ENCODE measurements at regions not wholly inside any gene's neighbourhood (a gene's known extent, or its start where the extent isn't known, plus 50 kb on each side); places are given as distances from the start of the nearest gene placed in this dataset.
"Not testable (repeated sequence)": the region's sequence is repeated elsewhere in the genome, so short reads cannot be mapped to it uniquely, and the experiment has no call there.

GRCh38 chr13:62115831-62116230, 700.2 kb upstream of the PCDH20 start:
- H3K4me3 ChIP-seq (ENCODE audit: low read length), result no peak overlapping the region
- H3K27me3 ChIP-seq (ENCODE audit: control insufficient read depth, insufficient read depth), result no peaks in the 10 kb centered on the region
- 71% methylated on average over 4 of the region's 4 CpGs for WGBS
- no peaks in the 10 kb centered on the region for H3K4me1 ChIP-seq (ENCODE audit: control insufficient read depth, insufficient read depth, low read length)
- H3K9me3 ChIP-seq (ENCODE audit: control insufficient read depth, low read length), result no peaks in the 10 kb centered on the region
- H3K27ac ChIP-seq (ENCODE audit: low read length), result no peak overlapping the region
- intact Hi-C loops (cut with DNase I), result no loop called here
- DNase-seq, result no peak
- no peak for ATAC-seq

- 53% methylated on average over 3 of the region's 3 CpGs for WGBS
- no peak for ATAC-seq
Observed at GRCh38 chr13:62113179-62113578, 697.5 kb upstream of the PCDH20 start.

GRCh38 chr13:62110079-62110478, 694.4 kb upstream of the PCDH20 start:
- no peaks in the 10 kb centered on the region for H3K27me3 ChIP-seq (ENCODE audit: control insufficient read depth, insufficient read depth)

More at GRCh38 chr13:62113179-62113578, 697.5 kb upstream of the PCDH20 start:
- no peak overlapping the region for H3K27ac ChIP-seq (ENCODE audit: low read length)
- no peak for DNase-seq
- intact Hi-C loops (cut with DNase I), result no loop called here
- no peaks in the 10 kb centered on the region for H3K27me3 ChIP-seq (ENCODE audit: control insufficient read depth, insufficient read depth)
- H3K4me3 ChIP-seq (ENCODE audit: low read length), result no peak overlapping the region
- H3K9me3 ChIP-seq (ENCODE audit: control insufficient read depth, low read length), result no peaks in the 10 kb centered on the region
- H3K4me1 ChIP-seq (ENCODE audit: control insufficient read depth, insufficient read depth, low read length), result no peaks in the 10 kb centered on the region

GRCh38 chr13:62104136-62104535, 688.5 kb upstream of the PCDH20 start:
- H3K27ac ChIP-seq (ENCODE audit: low read length); intact Hi-C loops (cut with DNase I); ATAC-seq; H3K27me3 ChIP-seq (ENCODE audit: control insufficient read depth, insufficient read depth); H3K4me1 ChIP-seq (ENCODE audit: control insufficient read depth, insufficient read depth, low read length); H3K9me3 ChIP-seq (ENCODE audit: control insufficient read depth, low read length); DNase-seq; H3K4me3 ChIP-seq (ENCODE audit: low read length): not testable (repeated sequence)
- 88% methylated on average over 7 of the region's 7 CpGs for WGBS

More at GRCh38 chr13:62110079-62110478, 694.4 kb upstream of the PCDH20 start:
- 76% methylated on average over 4 of the region's 4 CpGs for WGBS
- ATAC-seq (no peak), DNase-seq (no peak)
- Histone ChIP-seq H3K4me1 (ENCODE audit: control insufficient read depth, insufficient read depth, low read length) (no peaks in the 10 kb centered on the region), H3K27ac (ENCODE audit: low read length) (no peak overlapping the region), H3K9me3 (ENCODE audit: control insufficient read depth, low read length) (no peaks in the 10 kb centered on the region), H3K4me3 (ENCODE audit: low read length) (no peak overlapping the region)
- intact Hi-C loops (cut with DNase I), result no loop called here

GRCh38 chr13:62096652-62097051, 681.0 kb upstream of the PCDH20 start:
- intact Hi-C loops (cut with DNase I), result no loop called here
- no peaks in the 10 kb centered on the region for H3K4me1 ChIP-seq (ENCODE audit: control insufficient read depth, insufficient read depth, low read length)
- no peak overlapping the region for H3K4me3 ChIP-seq (ENCODE audit: low read length)
- DNase-seq (no peak), ATAC-seq (no peak)
- no peak overlapping the region for H3K27ac ChIP-seq (ENCODE audit: low read length)
- no peaks in the 10 kb centered on the region for H3K27me3 ChIP-seq (ENCODE audit: control insufficient read depth, insufficient read depth)
- 91% methylated on average over 1 of the region's 1 CpG for WGBS
- no peaks in the 10 kb centered on the region for H3K9me3 ChIP-seq (ENCODE audit: control insufficient read depth, low read length)

GRCh38 chr13:62094932-62095331, 679.3 kb upstream of the PCDH20 start:
- no peaks in the 10 kb centered on the region for H3K9me3 ChIP-seq (ENCODE audit: control insufficient read depth, low read length)
- no peak overlapping the region for H3K27ac ChIP-seq (ENCODE audit: low read length)
- ATAC-seq, result no peak
- no peaks in the 10 kb centered on the region for H3K4me1 ChIP-seq (ENCODE audit: control insufficient read depth, insufficient read depth, low read length)
- 97% methylated on average over 1 of the region's 1 CpG for WGBS
- H3K27me3 ChIP-seq (ENCODE audit: control insufficient read depth, insufficient read depth), result no peaks in the 10 kb centered on the region
- no peak overlapping the region for H3K4me3 ChIP-seq (ENCODE audit: low read length)
- no peak for DNase-seq
- intact Hi-C loops (cut with DNase I), result no loop called here

- no peak overlapping the region for H3K27ac ChIP-seq (ENCODE audit: low read length)
- DNase-seq (no peak), ATAC-seq (no peak)
- WGBS, result 80% methylated on average over 5 of the region's 5 CpGs
- no peak overlapping the region for H3K4me3 ChIP-seq (ENCODE audit: low read length)
- no peaks in the 10 kb centered on the region for H3K4me1 ChIP-seq (ENCODE audit: control insufficient read depth, insufficient read depth, low read length)
- H3K9me3 ChIP-seq (ENCODE audit: control insufficient read depth, low read length), result no peaks in the 10 kb centered on the region
- intact Hi-C loops (cut with DNase I), result no loop called here
- no peaks in the 10 kb centered on the region for H3K27me3 ChIP-seq (ENCODE audit: control insufficient read depth, insufficient read depth)
Observed at GRCh38 chr13:62093984-62094780, 678.5 kb upstream of the PCDH20 start.

- DNase-seq (no peak), ATAC-seq (no peak)
- Histone ChIP-seq H3K27ac (ENCODE audit: low read length) (no peak overlapping the region), H3K4me1 (ENCODE audit: control insufficient read depth, insufficient read depth, low read length) (no peaks in the 10 kb centered on the region), H3K9me3 (ENCODE audit: control insufficient read depth, low read length) (no peaks in the 10 kb centered on the region), H3K27me3 (ENCODE audit: control insufficient read depth, insufficient read depth) (no peaks in the 10 kb centered on the region), H3K4me3 (ENCODE audit: low read length) (no peak overlapping the region)
- intact Hi-C loops (cut with DNase I), result no loop called here
- 72% methylated on average over 2 of the region's 2 CpGs for WGBS
Observed at GRCh38 chr13:62092949-62093348, 677.3 kb upstream of the PCDH20 start.

GRCh38 chr13:62092536-62092935, 676.9 kb upstream of the PCDH20 start:
- no peak overlapping the region for H3K27ac ChIP-seq (ENCODE audit: low read length)
- intact Hi-C loops (cut with DNase I), result no loop called here
- 79% methylated on average over 3 of the region's 3 CpGs for WGBS
- DNase-seq, result no peak
- no peaks in the 10 kb centered on the region for H3K27me3 ChIP-seq (ENCODE audit: control insufficient read depth, insufficient read depth)
- H3K4me1 ChIP-seq (ENCODE audit: control insufficient read depth, insufficient read depth, low read length), result no peaks in the 10 kb centered on the region
- ATAC-seq, result no peak
- no peaks in the 10 kb centered on the region for H3K9me3 ChIP-seq (ENCODE audit: control insufficient read depth, low read length)
- no peak overlapping the region for H3K4me3 ChIP-seq (ENCODE audit: low read length)

GRCh38 chr13:62088165-62088564, 672.5 kb upstream of the PCDH20 start:
- DNase-seq, result no peak
- ATAC-seq, result no peak
- Histone ChIP-seq H3K27ac (ENCODE audit: low read length) (no peak overlapping the region), H3K4me3 (ENCODE audit: low read length) (no peak overlapping the region), H3K4me1 (ENCODE audit: control insufficient read depth, insufficient read depth, low read length) (no peaks in the 10 kb centered on the region), H3K9me3 (ENCODE audit: control insufficient read depth, low read length) (no peaks in the 10 kb centered on the region), H3K27me3 (ENCODE audit: control insufficient read depth, insufficient read depth) (no peaks in the 10 kb centered on the region)
- intact Hi-C loops (cut with DNase I), result no loop called here

- Histone ChIP-seq H3K27me3 (ENCODE audit: control insufficient read depth, insufficient read depth) (no peaks in the 10 kb centered on the region), H3K27ac (ENCODE audit: low read length) (no peak overlapping the region), H3K4me1 (ENCODE audit: control insufficient read depth, insufficient read depth, low read length) (no peaks in the 10 kb centered on the region), H3K9me3 (ENCODE audit: control insufficient read depth, low read length) (no peaks in the 10 kb centered on the region), H3K4me3 (ENCODE audit: low read length) (no peak overlapping the region)
- no peak for DNase-seq
- no peak for ATAC-seq
- intact Hi-C loops (cut with DNase I), result no loop called here
- WGBS, result 53% methylated on average over 4 of the region's 4 CpGs
Observed at GRCh38 chr13:62087124-62087523, 671.5 kb upstream of the PCDH20 start.
